ENCODE measurements at regions not wholly inside any gene's neighbourhood (a gene's known extent, or its start where the extent isn't known, plus 50 kb on each side); places are given as distances from the start of the nearest gene placed in this dataset.

- TF ChIP-seq, protein P1, sequence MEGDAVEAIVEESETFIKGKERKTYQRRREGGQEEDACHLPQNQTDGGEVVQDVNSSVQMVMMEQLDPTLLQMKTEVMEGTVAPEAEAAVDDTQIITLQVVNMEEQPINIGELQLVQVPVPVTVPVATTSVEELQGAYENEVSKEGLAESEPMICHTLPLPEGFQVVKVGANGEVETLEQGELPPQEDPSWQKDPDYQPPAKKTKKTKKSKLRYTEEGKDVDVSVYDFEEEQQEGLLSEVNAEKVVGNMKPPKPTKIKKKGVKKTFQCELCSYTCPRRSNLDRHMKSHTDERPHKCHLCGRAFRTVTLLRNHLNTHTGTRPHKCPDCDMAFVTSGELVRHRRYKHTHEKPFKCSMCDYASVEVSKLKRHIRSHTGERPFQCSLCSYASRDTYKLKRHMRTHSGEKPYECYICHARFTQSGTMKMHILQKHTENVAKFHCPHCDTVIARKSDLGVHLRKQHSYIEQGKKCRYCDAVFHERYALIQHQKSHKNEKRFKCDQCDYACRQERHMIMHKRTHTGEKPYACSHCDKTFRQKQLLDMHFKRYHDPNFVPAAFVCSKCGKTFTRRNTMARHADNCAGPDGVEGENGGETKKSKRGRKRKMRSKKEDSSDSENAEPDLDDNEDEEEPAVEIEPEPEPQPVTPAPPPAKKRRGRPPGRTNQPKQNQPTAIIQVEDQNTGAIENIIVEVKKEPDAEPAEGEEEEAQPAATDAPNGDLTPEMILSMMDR (IDR thresholded peaks at IDR 0.05; ENCODE audit: extremely low read depth in 1 of 2, insufficient read depth in 1 of 2, low read depth in 1 of 2, low read length in 2 of 2) = no peak
- TF ChIP-seq GATA2 (IDR thresholded peaks at IDR 0.05; ENCODE audit: insufficient read depth, insufficient read length, low read depth, low read length) = no peak
These were observed 72.1 kb upstream of the EPB41L1 start for GRCh38 chr20:36082315-36082915.

Data from endothelial cell of umbilical vein (primary cell).